ENCODE measurements at regions not wholly inside any gene's neighbourhood (a gene's known extent, or its start where the extent isn't known, plus 50 kb on each side); places are given as distances from the start of the nearest gene placed in this dataset.

DNA sequence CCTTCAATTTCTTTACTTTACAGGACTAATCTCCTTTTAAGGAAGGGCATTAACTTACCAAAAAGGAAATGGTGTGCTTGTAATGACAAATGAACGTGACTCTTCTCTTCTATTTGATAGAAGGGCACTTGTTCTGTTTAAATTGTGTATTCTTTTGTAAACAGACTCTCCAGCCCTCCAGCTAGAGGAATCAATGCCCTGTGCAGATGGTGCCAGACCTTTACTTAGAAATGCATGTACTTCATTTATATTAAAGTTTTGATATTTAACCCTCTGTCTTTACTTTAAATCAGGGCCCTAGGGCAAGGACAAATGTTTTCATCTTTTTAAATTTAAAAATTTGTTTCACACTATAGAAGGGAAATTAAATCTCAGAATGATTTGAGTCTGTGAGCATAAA, 355.1 kb downstream of the GBE1 start:
- TF ChIP-seq, protein P1, sequence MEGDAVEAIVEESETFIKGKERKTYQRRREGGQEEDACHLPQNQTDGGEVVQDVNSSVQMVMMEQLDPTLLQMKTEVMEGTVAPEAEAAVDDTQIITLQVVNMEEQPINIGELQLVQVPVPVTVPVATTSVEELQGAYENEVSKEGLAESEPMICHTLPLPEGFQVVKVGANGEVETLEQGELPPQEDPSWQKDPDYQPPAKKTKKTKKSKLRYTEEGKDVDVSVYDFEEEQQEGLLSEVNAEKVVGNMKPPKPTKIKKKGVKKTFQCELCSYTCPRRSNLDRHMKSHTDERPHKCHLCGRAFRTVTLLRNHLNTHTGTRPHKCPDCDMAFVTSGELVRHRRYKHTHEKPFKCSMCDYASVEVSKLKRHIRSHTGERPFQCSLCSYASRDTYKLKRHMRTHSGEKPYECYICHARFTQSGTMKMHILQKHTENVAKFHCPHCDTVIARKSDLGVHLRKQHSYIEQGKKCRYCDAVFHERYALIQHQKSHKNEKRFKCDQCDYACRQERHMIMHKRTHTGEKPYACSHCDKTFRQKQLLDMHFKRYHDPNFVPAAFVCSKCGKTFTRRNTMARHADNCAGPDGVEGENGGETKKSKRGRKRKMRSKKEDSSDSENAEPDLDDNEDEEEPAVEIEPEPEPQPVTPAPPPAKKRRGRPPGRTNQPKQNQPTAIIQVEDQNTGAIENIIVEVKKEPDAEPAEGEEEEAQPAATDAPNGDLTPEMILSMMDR (conservative IDR thresholded peaks at IDR 0.05): no peak
- no peak for TF ChIP-seq ZFX (IDR thresholded peaks at IDR 0.05)
